Left ventricle myocardium inferior (tissue), 1 donor: ENCODE measurements at regions not wholly inside any gene's neighbourhood (a gene's known extent, or its start where the extent isn't known, plus 50 kb on each side); places are given as distances from the start of the nearest gene placed in this dataset.

ENCODE experiments used
- DNase-seq: peaks from one replicate; pipeline ENCODE4 v3.0.0-alpha.2; 2020
- H3K27ac ChIP-seq: fragments of 200-600 bp; replicated peaks from 2 replicates; pipeline ENCODE4 v1.8.0; 2021
- H3K27me3 ChIP-seq: fragments of 200-600 bp; 2 replicates; pipeline ENCODE4 v1.8.0; 2021; ENCODE audit warnings: low read depth
- H3K36me3 ChIP-seq: fragments of 200-600 bp; 2 replicates; pipeline ENCODE4 v1.8.0; 2021
- H3K4me1 ChIP-seq: fragments of 200-600 bp; 2 replicates; pipeline ENCODE4 v1.8.0; 2021
- H3K4me3 ChIP-seq: fragments of 200-600 bp; 2 replicates; pipeline ENCODE4 v1.8.0; 2021; ENCODE audit warnings: mild to moderate bottlenecking, moderate library complexity
- H3K9me3 ChIP-seq: fragments of 200-600 bp; replicated peaks from 2 replicates; pipeline ENCODE4 v1.8.0; 2021
- CTCF ChIP-seq: fragments of 200-600 bp; IDR thresholded peaks from 2 replicates; pipeline ENCODE4 v1.8.0; 2021; ENCODE audit warnings: antibody characterized with exemption, mild to moderate bottlenecking, borderline replicate concordance
- intact Hi-C: fragments of 100-400 bp; cut with micrococcal nuclease; formaldehyde crosslinking; loops from one replicate; pipeline ENCODE4 v1.11.0; 2022
- donor health status: DM: no; HTN: yes; CAD: no; lungs with severe emphysema.

GRCh38 chr11:13884158-13884799 is 78.2 kb upstream of the SPON1 start:
- H3K4me3 ChIP-seq: no peak overlapping the region
- no peak for TF ChIP-seq CTCF
- H3K4me1 ChIP-seq: no peaks in the 10 kb centered on the region
- H3K36me3 ChIP-seq: no peaks in the 10 kb centered on the region
- H3K27me3 ChIP-seq: peaks cover 17% of the 10 kb centered on the region
- H3K27ac ChIP-seq: no peak overlapping the region
- intact Hi-C loops: no loop called here
- no peak for DNase-seq
- H3K9me3 ChIP-seq: no peaks in the 10 kb centered on the region

- intact Hi-C loops: no loop called here
- Histone ChIP-seq H3K9me3 (no peaks in the 10 kb centered on the region), H3K27ac (no peak overlapping the region), H3K27me3 (peaks cover 25% of the 10 kb centered on the region), H3K36me3 (no peaks in the 10 kb centered on the region), H3K4me3 (no peak overlapping the region), H3K4me1 (no peaks in the 10 kb centered on the region)
- TF ChIP-seq CTCF: no peak
- no peak for DNase-seq
These were observed 77.4 kb upstream of the SPON1 start for GRCh38 chr11:13885083-13885482.

- peaks cover 17% of the 10 kb centered on the region for H3K27me3 ChIP-seq
- no peak overlapping the region for H3K4me3 ChIP-seq
- no peaks in the 10 kb centered on the region for H3K36me3 ChIP-seq
- H3K27ac ChIP-seq: no peak overlapping the region
- DNase-seq: no peak
- no peak for TF ChIP-seq CTCF
- no peaks in the 10 kb centered on the region for H3K9me3 ChIP-seq
- intact Hi-C loops: no loop called here
- H3K4me1 ChIP-seq: no peaks in the 10 kb centered on the region
These were observed 72.8 kb upstream of the SPON1 start for GRCh38 chr11:13889552-13890249.

DNA sequence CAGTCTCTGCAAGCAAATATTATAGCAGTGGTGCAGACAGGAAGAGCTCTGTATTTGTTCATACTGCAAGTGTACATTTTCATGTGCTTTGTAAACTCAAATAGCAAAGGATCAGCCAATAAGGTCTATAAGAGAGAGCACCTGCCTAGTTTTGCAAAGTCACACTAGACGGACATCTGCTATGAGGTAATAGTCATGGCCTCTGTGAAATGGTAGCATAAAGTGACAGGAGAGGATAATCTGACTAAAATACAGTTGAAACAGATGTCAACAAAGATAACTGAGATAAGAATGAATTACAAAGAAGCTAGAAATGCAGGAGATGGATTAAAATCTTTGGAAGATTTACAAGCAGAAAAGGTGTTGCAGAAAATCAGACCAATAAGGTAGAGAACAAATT is 70.6 kb upstream of the SPON1 start:
- Histone ChIP-seq H3K36me3 (no peaks in the 10 kb centered on the region), H3K4me1 (no peaks in the 10 kb centered on the region), H3K4me3 (no peak overlapping the region), H3K9me3 (no peaks in the 10 kb centered on the region), H3K27ac (no peak overlapping the region), H3K27me3 (peaks cover 17% of the 10 kb centered on the region)
- intact Hi-C loops: no loop called here
- no peak for DNase-seq
- no peak for TF ChIP-seq CTCF

GRCh38 chr11:13896175-13896980 is 66.1 kb upstream of the SPON1 start:
- H3K36me3 ChIP-seq: no peaks in the 10 kb centered on the region
- H3K4me1 ChIP-seq: no peaks in the 10 kb centered on the region
- intact Hi-C loops: no loop called here
- TF ChIP-seq CTCF: no peak
- H3K9me3 ChIP-seq: no peaks in the 10 kb centered on the region
- H3K27ac ChIP-seq: no peak overlapping the region
- H3K27me3 ChIP-seq: peaks cover 13% of the 10 kb centered on the region
- H3K4me3 ChIP-seq: no peak overlapping the region
- no peak for DNase-seq
